Endodermal cell (in vitro differentiated cells): ENCODE measurements at regions not wholly inside any gene's neighbourhood (a gene's known extent, or its start where the extent isn't known, plus 50 kb on each side); places are given as distances from the start of the nearest gene placed in this dataset.
A peak's percentile ranks its signal among the peaks of the same experiment; 100 is the strongest.

ENCODE experiments used
- DNase-seq: peaks from one replicate; pipeline ENCODE4 v3.0.0-alpha.2; 2017
- H3K27ac ChIP-seq: 2 replicates; pipeline ENCODE4 v1.5.1; 2013; ENCODE audit warnings: mild to moderate bottlenecking, low read depth, low read length, moderate library complexity
- H3K27me3 ChIP-seq: 2 replicates; pipeline ENCODE4 v1.6.1; 2013; ENCODE audit warnings: mild to moderate bottlenecking, low read length, moderate library complexity; ENCODE audit not compliant: insufficient read depth, control insufficient read depth, poor library complexity, severe bottlenecking
- H3K36me3 ChIP-seq: 2 replicates; pipeline ENCODE4 v1.7.0; 2013; ENCODE audit warnings: mild to moderate bottlenecking, low read length, moderate library complexity; ENCODE audit not compliant: control insufficient read depth, insufficient read depth
- H3K4me1 ChIP-seq: one replicate; pipeline ENCODE4 v1.7.0; 2013; ENCODE audit warnings: low read length; ENCODE audit not compliant: control insufficient read depth, insufficient read depth
- H3K4me3 ChIP-seq: 2 replicates; pipeline ENCODE4 v1.5.1; 2013; ENCODE audit warnings: mild to moderate bottlenecking, low read length, moderate library complexity
- H3K9ac ChIP-seq: 2 replicates; pipeline ENCODE4 v1.6.1; 2013; ENCODE audit warnings: mild to moderate bottlenecking, low read length, moderate library complexity; ENCODE audit not compliant: poor library complexity, severe bottlenecking; ENCODE audit errors: extremely low read depth
- H3K9me3 ChIP-seq: 2 replicates; pipeline ENCODE4 v1.6.1; 2013; ENCODE audit warnings: mild to moderate bottlenecking, low read length, moderate library complexity; ENCODE audit not compliant: control insufficient read depth
- H3K27ac Mint-ChIP-seq: 2 replicates; pipeline ENCODE4 v1.8.0; 2020; ENCODE audit warnings: mixed read lengths
- H3K27me3 Mint-ChIP-seq: 2 replicates; pipeline ENCODE4 v1.8.0; 2021; ENCODE audit warnings: mild to moderate bottlenecking, mixed read lengths; ENCODE audit not compliant: insufficient read depth
- H3K36me3 Mint-ChIP-seq: 2 replicates; pipeline ENCODE4 v1.8.0; 2020; ENCODE audit warnings: low read depth, mixed read lengths
- H3K4me1 Mint-ChIP-seq: 2 replicates; pipeline ENCODE4 v1.8.0; 2020; ENCODE audit warnings: mixed read lengths
- H3K4me3 Mint-ChIP-seq: 2 replicates; pipeline ENCODE4 v1.8.0; 2020; ENCODE audit warnings: mild to moderate bottlenecking, moderate library complexity, mixed read lengths
- H3K9me3 Mint-ChIP-seq: 2 replicates; pipeline ENCODE4 v1.8.0; 2020; ENCODE audit warnings: mild to moderate bottlenecking, mixed read lengths
- CTCF ChIP-seq: fragments of 200-600 bp; sonication (generic); conservative IDR thresholded peaks from 2 replicates; pipeline ENCODE4 v1.5.0; 2021; ENCODE audit warnings: antibody characterized with exemption, mild to moderate bottlenecking
- WGBS, 2 experiments: methylation state at CpG; one replicate each; pipeline versions ENCODE4 v1.1.5 to v1.1.7; 2013; ENCODE audit warnings: missing lambda C conversion rate in 2 of 2, mixed read lengths in 1 of 2; ENCODE audit not compliant: insufficient coverage in 1 of 2, insufficient read length in 1 of 2; 5-methylcytosine and 5-hydroxymethylcytosine counted together

GRCh38 chr5:128870923-128871322 lies 94.4 kb upstream of the SLC27A6 start:
- Histone ChIP-seq H3K9ac (no peak overlapping the region), H3K4me3 (no peak overlapping the region), H3K27ac (no peak overlapping the region), H3K36me3 (no peaks in the 10 kb centered on the region), H3K27me3 (no peaks in the 10 kb centered on the region), H3K9me3 (no peaks in the 10 kb centered on the region), H3K4me1 (peaks cover 3% of the 10 kb centered on the region)
- Mint-ChIP-seq H3K36me3 (no peaks in the 10 kb centered on the region), H3K9me3 (peaks cover 6% of the 10 kb centered on the region), H3K27me3 (no peaks in the 10 kb centered on the region), H3K4me1 (peaks cover 8% of the 10 kb centered on the region), H3K4me3 (no peak overlapping the region), H3K27ac (peak overlapping the region; percentile 16)
- no peak for TF ChIP-seq CTCF
- DNase-seq = no peak
- WGBS, 2 experiments = 83 to 87% methylated on average over 1 to 3 of the region's 3 CpGs

- 46% methylated on average over 3 of the region's 3 CpGs; no CpG with 5 or more reads in 1 of the 2 experiments for WGBS, 2 experiments
Measured at GRCh38 chr5:128876569-128877382, 88.5 kb upstream of the SLC27A6 start.

GRCh38 chr5:128877476-128877875 lies 87.8 kb upstream of the SLC27A6 start:
- Histone ChIP-seq H3K36me3 (no peaks in the 10 kb centered on the region), H3K27me3 (no peaks in the 10 kb centered on the region), H3K9ac (no peak overlapping the region), H3K4me1 (no peaks in the 10 kb centered on the region), H3K9me3 (no peaks in the 10 kb centered on the region), H3K4me3 (no peak overlapping the region), H3K27ac (no peak overlapping the region)
- Mint-ChIP-seq H3K27me3 (no peaks in the 10 kb centered on the region), H3K4me1 (peaks cover 9% of the 10 kb centered on the region), H3K27ac (no peak overlapping the region), H3K9me3 (no peaks in the 10 kb centered on the region), H3K4me3 (no peak overlapping the region), H3K36me3 (no peaks in the 10 kb centered on the region)
- TF ChIP-seq CTCF = no peak
- no peak for DNase-seq
- WGBS, 2 experiments = 67% methylated on average over 3 of the region's 4 CpGs; no CpG with 5 or more reads in 1 of the 2 experiments

More at GRCh38 chr5:128876569-128877382, 88.5 kb upstream of the SLC27A6 start:
- Mint-ChIP-seq H3K36me3 (no peaks in the 10 kb centered on the region), H3K4me1 (peaks cover 9% of the 10 kb centered on the region), H3K9me3 (no peaks in the 10 kb centered on the region), H3K4me3 (no peak overlapping the region), H3K27me3 (no peaks in the 10 kb centered on the region), H3K27ac (no peak overlapping the region)
- Histone ChIP-seq H3K9ac (no peak overlapping the region), H3K9me3 (no peaks in the 10 kb centered on the region), H3K4me1 (no peaks in the 10 kb centered on the region), H3K27ac (no peak overlapping the region), H3K27me3 (no peaks in the 10 kb centered on the region), H3K4me3 (no peak overlapping the region), H3K36me3 (no peaks in the 10 kb centered on the region)
- TF ChIP-seq CTCF = no peak
- DNase-seq = peak; percentile 46
